ENCODE measurements at regions not wholly inside any gene's neighbourhood (a gene's known extent, or its start where the extent isn't known, plus 50 kb on each side); places are given as distances from the start of the nearest gene placed in this dataset.

- ATAC-seq, result no peak
- intact Hi-C loops (cut with DNase I), result no loop called here
- no peak for DNase-seq (ENCODE audit: missing footprints)
Observed at GRCh38 chr3:46119253-46119652, 88.9 kb downstream of the CCR1 start.

DNA sequence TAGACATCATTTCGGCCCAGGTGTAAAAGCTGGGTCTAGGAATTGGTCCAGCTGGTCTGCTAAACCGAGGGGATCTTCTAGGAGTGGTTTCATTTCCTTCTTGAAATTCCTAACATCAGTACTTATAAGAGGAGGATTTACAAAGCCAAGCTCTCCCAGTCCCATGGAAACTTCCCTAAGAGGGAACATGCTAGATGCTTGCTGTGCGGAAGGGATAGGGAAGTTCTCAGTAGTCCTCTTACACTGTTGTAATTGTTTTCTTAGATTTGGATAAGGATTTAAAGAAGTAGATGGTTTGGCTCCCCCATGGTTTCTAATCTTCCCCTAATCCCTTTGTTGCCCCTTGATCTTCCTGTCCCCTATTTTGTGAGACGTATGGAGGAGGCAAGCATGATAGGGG, 89.7 kb upstream of the XCR1 start:
- intact Hi-C loops (cut with DNase I), result no loop called here

GRCh38 chr3:46114323-46114988, 87.2 kb upstream of the XCR1 start:
- no peak for DNase-seq (ENCODE audit: missing footprints)
- peak; percentile 71 for ATAC-seq
- intact Hi-C loops (cut with DNase I), result no loop called here

More for the DNA sequence above, 89.7 kb upstream of the XCR1 start:
- no peak for ATAC-seq
- DNase-seq (ENCODE audit: missing footprints), result no peak

DNA sequence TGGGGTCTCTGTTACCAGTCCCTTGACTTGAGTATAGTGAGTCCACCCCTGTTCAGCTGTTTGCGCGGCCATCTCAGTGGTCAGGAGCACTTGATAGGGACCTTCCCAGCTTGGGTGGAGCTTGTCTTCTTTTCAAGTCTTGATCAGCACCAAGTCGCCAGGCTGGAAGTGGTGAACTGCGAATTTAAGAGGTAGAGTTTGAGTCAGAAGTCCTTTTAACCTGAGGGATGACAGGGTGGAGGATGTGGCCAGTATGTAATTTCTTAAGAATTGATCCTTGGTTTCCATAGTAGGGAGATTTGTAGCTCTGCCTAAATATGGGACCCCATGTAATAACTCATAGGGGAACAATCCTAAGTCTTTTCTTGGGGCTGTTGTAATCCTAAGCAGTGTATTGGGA, 86.3 kb upstream of the XCR1 start:
- DNase-seq (ENCODE audit: missing footprints) (no peak), ATAC-seq (no peak)
- intact Hi-C loops (cut with DNase I), result no loop called here

- ATAC-seq (no peak), DNase-seq (ENCODE audit: missing footprints) (no peak)
- intact Hi-C loops (cut with DNase I), result no loop called here
Observed at GRCh38 chr3:46112984-46113383, 85.7 kb upstream of the XCR1 start.

GRCh38 chr3:46112296-46112695, 85.0 kb upstream of the XCR1 start:
- intact Hi-C loops (cut with DNase I), result no loop called here
- no peak for ATAC-seq

DNA sequence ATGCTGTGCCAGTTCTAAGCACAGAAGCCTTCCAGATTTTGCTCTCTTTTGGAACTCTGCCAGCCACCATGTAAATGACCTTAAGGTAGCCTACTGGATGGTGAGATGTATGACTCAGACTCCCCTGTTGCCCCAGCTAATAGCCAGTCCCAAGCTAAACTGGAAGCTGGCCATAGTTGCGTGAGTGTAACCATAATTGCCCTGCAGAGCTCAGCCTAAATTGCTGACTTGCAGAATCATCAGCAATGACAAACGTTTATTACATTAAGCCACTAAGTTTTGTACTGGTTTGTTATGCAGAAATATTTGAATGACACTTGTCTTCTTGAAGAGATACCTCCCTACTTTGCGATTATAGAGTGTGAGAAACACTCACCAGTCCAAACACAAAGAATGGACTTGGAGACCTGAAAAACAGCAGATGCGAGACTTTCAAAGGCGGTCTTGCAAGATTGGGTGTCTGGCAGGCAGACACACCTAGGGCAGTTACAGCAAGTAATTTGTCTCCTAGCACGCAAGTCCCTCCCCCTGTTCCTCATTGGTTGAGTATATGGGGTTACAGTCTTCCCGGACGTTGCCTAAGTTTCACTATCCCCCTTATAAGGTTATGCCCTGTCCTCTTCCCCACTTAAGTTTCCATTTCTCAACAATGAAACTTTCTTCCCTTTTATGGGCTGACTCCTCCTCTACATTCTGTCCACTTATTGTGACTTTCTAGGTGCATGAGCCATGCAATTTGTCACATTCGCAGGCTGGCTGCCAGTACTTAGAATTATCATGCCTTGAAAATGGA, 83.6 kb upstream of the XCR1 start:
- intact Hi-C loops (cut with DNase I), result no loop called here
- DNase-seq (ENCODE audit: missing footprints), result peak; percentile 71
- ATAC-seq, result peak; percentile 71

More at GRCh38 chr3:46112296-46112695, 85.0 kb upstream of the XCR1 start:
- no peak for DNase-seq (ENCODE audit: missing footprints)

DNA sequence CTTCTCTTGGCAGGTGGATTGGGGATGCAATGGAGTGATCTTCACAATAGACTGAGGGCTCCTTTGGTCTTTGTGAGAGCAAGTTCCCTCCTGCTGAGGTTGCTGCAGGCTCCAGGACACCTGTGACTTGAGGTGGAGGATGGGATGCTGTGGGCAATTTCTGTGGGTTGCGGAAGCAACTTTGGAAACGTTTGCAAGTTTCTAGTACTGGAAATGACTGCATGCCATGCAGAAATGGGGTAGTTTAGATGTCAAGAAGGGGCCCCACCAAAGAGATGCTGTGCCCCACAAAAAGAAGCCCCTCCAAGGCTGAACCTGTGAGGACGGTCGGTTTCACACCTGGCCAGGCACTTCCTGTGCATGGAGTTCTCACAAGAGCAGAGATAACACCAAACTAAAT, 80.4 kb upstream of the XCR1 start:
- DNase-seq (ENCODE audit: missing footprints), result no peak
- ATAC-seq, result no peak
- intact Hi-C loops (cut with DNase I), result no loop called here

DNA sequence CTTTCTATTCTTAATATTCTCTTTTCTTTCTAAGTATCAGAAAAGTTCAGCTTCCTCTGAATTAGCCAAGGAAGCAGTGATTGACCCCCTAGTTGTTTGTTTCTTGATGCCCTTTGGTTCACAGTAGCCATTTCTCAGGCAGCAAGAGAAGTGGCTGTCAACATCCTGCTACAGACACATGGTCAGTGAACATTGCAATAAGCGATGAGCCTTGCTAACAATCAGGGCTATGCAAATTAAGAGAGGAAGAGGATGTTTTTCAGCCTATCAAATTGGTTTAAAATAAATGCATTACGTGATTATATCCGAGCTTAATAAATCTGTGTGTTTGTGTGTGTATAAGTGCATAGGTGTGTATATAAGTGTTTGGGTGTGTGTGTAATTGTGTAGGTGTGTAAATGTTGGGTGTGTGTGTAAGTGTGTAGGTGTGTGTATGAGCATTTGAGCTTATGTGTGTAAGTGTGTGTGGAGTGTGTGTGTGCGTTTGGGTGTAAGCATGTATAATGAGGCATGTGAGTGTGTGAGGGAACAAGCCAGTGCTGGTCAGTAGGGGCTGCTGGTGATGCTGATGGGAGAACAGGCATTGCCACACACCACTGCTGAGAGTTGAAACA, 78.1 kb upstream of the XCR1 start:
- DNase-seq (ENCODE audit: missing footprints) (no peak), ATAC-seq (no peak)
- intact Hi-C loops (cut with DNase I), result no loop called here

GRCh38 chr3:46104706-46105105, 77.4 kb upstream of the XCR1 start:
- no peak for ATAC-seq
- no peak for DNase-seq (ENCODE audit: missing footprints)
- intact Hi-C loops (cut with DNase I), result no loop called here

DNA sequence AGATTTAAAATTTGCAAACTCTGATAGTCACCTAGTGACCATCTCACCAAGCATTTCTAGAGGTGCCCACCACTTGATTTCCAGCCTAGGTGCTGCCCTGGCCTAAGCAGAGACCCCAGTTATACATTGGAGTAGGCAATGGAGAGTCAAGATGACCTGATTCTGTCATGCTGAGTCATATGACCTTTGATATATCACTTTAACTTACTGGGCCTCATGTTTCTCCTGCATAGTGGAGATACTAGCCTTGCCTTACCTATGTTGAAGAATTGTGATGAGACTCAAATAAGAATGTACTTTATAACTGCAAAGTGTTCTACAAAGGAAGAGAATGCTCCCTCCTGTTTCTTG, 75.5 kb upstream of the XCR1 start:
- ATAC-seq, result no peak
- no peak for DNase-seq (ENCODE audit: missing footprints)
- intact Hi-C loops (cut with DNase I), result no loop called here

DNA sequence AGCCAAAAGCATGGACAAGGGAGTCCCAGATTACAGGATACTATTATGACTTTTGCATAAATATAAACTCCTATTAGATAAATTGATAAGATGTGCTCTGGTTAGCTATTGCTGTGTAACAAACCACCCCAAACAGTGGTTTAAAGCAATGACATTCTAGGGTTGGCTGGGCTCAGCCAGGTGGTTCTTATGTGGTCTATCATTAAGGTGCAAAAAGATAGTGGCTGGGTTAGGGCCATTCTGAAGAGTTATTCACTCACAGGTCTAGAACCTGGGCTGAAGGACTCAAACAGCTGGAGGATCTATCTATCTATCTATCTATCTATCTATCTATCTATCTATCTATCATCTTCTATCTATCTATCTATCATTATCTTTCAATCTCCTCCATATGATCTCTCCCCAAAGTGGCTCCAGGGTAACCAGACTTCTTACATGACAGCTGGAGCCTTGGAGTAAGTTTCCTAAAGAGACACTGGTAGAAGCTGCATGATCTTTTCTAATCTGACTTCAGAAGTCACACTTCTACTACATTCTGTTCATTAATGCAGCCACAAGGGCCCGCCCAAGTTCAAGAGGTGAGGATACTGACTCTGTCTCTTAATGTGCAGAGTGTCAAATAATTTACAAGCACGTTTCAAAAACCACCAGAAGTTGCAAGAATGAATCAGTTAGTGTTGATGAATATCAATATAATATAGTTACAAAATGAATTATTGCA, 74.9 kb upstream of the XCR1 start:
- intact Hi-C loops (cut with DNase I), result no loop called here
- ATAC-seq (no peak), DNase-seq (ENCODE audit: missing footprints) (no peak)

DNA sequence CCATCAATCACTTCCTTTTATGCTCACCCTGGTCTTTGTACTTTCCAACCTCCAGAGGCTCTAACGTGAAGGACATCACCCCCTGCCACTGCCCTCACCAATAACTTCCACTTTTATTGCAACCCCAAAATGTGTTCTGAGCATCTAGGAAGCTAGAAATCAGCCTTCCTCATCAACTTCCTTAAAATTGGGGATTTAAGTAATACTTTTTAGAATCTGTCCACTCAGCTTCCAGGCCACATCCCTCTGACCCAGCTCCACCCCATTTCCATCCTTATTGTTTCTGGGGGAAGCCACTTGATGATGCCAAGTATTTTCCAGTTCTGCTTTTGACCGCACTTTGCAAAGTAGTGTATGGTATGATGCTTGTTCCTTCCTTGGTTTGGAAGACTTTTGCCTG, 73.5 kb upstream of the XCR1 start:
- ATAC-seq, result peak; percentile 20
- DNase-seq (ENCODE audit: missing footprints), result no peak

GRCh38 chr3:46098319-46098761, 71.1 kb upstream of the XCR1 start:
- ATAC-seq (peak; percentile 83), DNase-seq (ENCODE audit: missing footprints) (peak; percentile 81)
- intact Hi-C loops (cut with DNase I), result no loop called here

More for the DNA sequence above, 73.5 kb upstream of the XCR1 start:
- intact Hi-C loops (cut with DNase I), result no loop called here

DNA sequence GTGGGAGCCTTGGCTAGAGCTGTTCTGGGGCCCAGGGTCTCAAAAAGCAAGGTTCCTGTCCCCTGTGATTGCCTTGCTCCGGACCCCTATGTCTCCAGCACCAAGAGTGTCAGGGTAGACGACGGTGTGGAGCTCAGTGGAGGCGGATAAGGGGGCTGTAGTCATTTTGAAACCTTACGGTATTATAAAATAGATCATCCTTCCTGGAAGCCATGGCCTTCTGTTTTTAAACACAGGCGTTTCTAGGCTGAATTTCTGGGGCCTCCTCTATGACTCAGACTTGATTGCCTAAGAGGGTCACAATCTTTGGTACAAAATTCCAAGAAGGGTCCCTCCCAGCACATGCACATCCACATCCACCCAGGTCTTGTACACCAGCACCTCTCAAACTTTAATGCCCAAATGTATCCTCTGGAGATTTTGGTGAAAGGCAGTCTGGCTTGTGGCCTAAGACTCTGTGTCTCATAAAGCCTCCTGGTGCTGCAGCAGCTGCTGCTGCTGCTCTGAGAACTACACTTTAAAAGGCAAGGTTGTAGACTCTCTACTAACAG, 70.5 kb upstream of the XCR1 start:
- DNase-seq (ENCODE audit: missing footprints) (no peak), ATAC-seq (peak; percentile 92)
- intact Hi-C loops (cut with DNase I), result no loop called here

- ATAC-seq, result no peak
- intact Hi-C loops (cut with DNase I), result no loop called here
- DNase-seq (ENCODE audit: missing footprints), result no peak
Observed at GRCh38 chr3:46096781-46097180, 69.5 kb upstream of the XCR1 start.

- intact Hi-C loops (cut with DNase I), result no loop called here
- ATAC-seq, result no peak
- no peak for DNase-seq (ENCODE audit: missing footprints)
Observed at GRCh38 chr3:46096336-46096735, 69.1 kb upstream of the XCR1 start.

GRCh38 chr3:46095307-46095706, 68.0 kb upstream of the XCR1 start:
- no peak for ATAC-seq
- DNase-seq (ENCODE audit: missing footprints), result no peak
- intact Hi-C loops (cut with DNase I), result no loop called here

DNA sequence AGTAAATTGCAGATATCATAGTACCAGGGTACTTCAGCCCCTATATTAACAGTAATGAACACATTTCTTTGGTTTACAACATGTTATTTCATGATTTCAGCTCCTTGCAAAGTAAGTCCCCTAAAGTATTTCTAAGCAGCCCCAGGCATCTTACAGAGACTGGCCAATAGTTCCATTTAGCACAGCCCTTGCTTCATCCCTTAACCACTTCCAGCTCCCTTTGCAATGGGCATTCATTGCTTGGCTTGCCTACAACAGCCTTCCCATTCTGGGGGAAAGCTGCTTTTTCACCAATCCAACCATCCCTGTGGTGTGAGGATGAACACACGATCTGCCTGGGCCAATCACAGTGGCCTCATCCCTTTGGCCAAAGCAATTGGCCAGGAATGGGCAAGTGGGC, 67.2 kb upstream of the XCR1 start:
- intact Hi-C loops (cut with DNase I), result no loop called here
- no peak for ATAC-seq

More for the DNA sequence above, 67.2 kb upstream of the XCR1 start:
- no peak for DNase-seq (ENCODE audit: missing footprints)
